ENCODE measurements at regions not wholly inside any gene's neighbourhood (a gene's known extent, or its start where the extent isn't known, plus 50 kb on each side); places are given as distances from the start of the nearest gene placed in this dataset.

- no peak for TF ChIP-seq CTCF (IDR thresholded peaks at IDR 0.05)
- no peak for TF ChIP-seq POLR2A (IDR thresholded peaks at IDR 0.05)
- TF ChIP-seq EP300 (IDR thresholded peaks at IDR 0.05) = no peak
Observed at GRCh38 chr18:41416044-41416443, 539.0 kb upstream of the PIK3C3 start.
